ENCODE measurements at regions not wholly inside any gene's neighbourhood (a gene's known extent, or its start where the extent isn't known, plus 50 kb on each side); places are given as distances from the start of the nearest gene placed in this dataset.
A peak's percentile ranks its signal among the peaks of the same experiment; 100 is the strongest.

DNA sequence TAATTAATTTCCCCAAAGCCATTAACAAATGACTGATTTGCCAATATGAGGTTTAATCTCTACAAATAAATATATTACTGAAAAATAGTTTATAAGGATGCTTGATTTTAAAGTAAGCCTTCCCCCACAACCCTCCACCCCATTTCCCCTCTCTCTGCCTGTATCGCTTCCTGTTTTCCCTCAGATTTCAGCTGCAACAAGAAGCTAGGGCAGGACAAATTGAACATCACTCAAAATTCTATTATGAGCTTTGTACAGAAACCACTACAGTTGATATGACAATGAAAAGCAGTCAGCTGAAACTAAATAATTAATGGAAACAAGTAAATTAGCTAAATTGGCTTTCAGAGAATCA, 109.0 kb upstream of the SP4 start:
- no peak for DNase-seq (ENCODE audit: extremely low spot score)
- POLR2A ChIA-PET = no interaction called here
- CTCF ChIA-PET = no interaction called here
- TF ChIP-seq ZNF384 (IDR thresholded peaks at IDR 0.05) = no peak
- TF ChIP-seq FOXA1 (IDR thresholded peaks at IDR 0.05) = no peak
- no peak for TF ChIP-seq NFRKB (IDR thresholded peaks at IDR 0.05)
- no peak for TF ChIP-seq BHLHE40 (IDR thresholded peaks at IDR 0.05; ENCODE audit: borderline replicate concordance)
- TF ChIP-seq SP1 (IDR thresholded peaks at IDR 0.05) = no peak
- no peak for TF ChIP-seq ARNT (IDR thresholded peaks at IDR 0.05)
- no peak for TF ChIP-seq ELF4 (IDR thresholded peaks at IDR 0.05)
- no peak for TF ChIP-seq FOXM1 (IDR thresholded peaks at IDR 0.05; ENCODE audit: borderline replicate concordance)
- no peak for TF ChIP-seq SUZ12 (IDR thresholded peaks at IDR 0.05)
- no peak for TF ChIP-seq LEF1 (IDR thresholded peaks at IDR 0.05; ENCODE audit: borderline replicate concordance)
- no peak for TF ChIP-seq L3MBTL2 (conservative IDR thresholded peaks at IDR 0.05)
- TF ChIP-seq, protein P1, sequence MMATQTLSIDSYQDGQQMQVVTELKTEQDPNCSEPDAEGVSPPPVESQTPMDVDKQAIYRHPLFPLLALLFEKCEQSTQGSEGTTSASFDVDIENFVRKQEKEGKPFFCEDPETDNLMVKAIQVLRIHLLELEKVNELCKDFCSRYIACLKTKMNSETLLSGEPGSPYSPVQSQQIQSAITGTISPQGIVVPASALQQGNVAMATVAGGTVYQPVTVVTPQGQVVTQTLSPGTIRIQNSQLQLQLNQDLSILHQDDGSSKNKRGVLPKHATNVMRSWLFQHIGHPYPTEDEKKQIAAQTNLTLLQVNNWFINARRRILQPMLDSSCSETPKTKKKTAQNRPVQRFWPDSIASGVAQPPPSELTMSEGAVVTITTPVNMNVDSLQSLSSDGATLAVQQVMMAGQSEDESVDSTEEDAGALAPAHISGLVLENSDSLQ (IDR thresholded peaks at IDR 0.05) = no peak

DNA sequence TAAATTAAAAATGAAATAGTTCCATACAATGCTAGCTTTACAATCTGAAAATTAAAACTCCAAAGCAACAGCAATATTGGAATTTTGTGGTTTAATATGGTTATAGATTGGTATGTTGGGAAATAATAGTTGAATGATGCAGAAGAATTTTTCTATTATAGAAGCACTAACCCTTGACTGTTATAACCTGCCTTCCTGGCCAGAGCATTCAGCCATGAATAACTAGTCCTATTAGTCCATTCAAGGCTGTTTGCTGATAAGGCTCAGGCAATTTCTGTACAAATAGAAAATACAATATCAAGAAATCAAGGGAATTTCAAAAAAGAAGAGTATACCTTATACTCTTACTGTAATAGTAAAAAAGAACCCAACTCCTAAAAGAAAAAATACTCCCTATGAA, 101.6 kb upstream of the SP4 start:
- no peak for DNase-seq (ENCODE audit: extremely low spot score)
- ChIA-PET POLR2A (no interaction called here), CTCF (no interaction called here)
- TF ChIP-seq BHLHE40 (IDR thresholded peaks at IDR 0.05; ENCODE audit: borderline replicate concordance) (no peak), FOXA1 (IDR thresholded peaks at IDR 0.05) (no peak), ARNT (IDR thresholded peaks at IDR 0.05) (no peak), L3MBTL2 (conservative IDR thresholded peaks at IDR 0.05) (no peak), SUZ12 (IDR thresholded peaks at IDR 0.05) (no peak)

DNA sequence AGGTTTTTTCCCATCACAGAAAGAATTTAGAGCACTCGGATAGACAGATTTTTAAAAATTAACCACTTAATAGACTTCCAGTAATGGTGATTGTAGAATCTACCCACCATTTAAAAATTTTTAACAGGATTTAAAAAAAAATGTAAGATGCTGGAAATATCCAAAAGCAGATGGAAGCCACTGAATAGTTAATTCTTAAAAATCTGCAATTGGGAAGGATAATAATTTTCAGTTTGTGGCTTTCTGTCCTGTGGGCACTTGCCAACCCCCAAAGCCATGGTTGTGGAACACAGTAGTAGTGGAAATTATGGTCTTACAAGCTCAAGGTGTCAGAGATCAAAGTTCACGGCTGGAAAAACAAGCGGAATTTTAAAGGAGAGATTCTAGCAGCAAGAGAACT, 101.0 kb upstream of the SP4 start:
- ChIA-PET POLR2A (no interaction called here), CTCF (no interaction called here)
- no peak for TF ChIP-seq ARNT (IDR thresholded peaks at IDR 0.05)
- no peak for TF ChIP-seq FOXA1 (IDR thresholded peaks at IDR 0.05)
- no peak for TF ChIP-seq BHLHE40 (IDR thresholded peaks at IDR 0.05; ENCODE audit: borderline replicate concordance)
- no peak for TF ChIP-seq ZNF384 (IDR thresholded peaks at IDR 0.05)
- no peak for TF ChIP-seq HDGF (IDR thresholded peaks at IDR 0.05; ENCODE audit: borderline replicate concordance)
- DNase-seq (ENCODE audit: extremely low spot score) = no peak

DNA sequence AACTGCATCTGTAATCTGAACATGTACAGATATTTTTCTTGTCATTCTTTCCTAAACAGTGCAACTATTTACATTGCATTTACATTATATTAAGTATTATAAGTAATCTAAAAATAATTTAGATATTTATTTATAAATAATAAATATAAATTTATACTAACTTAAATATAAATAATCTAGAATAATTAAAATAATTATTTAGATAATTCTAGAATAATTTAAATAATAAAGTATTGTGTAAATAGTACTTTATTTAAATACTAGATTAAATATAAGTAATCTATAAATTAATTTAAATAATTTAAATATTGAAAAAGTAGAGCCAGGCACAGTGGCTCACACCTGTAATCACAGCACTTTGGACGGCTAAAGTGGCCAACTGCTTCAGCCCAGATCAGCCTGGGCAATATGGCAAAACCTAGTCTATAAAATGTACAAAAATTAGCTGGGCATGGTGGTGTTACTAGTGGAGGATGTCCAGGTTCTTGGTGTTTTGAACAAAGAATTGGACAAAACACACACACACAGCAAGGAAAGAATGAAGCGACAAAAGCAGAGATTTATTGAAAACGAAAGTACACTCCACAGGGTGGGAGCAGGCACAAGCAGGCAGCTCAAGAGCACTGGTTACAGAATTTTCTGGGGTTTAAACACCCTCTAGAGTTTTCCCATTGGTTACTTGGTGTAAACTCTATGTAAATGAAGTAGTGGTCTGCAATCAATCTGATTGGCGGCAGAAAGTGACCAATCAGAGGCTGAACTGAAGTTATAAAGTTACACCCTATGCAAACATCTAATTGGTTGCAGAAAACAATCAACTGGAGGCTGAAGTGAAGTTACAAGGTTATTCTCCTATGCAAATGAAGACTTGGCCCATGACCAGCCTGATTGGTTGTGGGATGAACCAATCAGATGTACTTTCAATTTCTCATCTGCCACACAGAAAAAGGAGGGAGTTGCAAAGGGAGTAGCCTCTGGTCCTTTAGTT, 100.2 kb upstream of the SP4 start:
- TF ChIP-seq HDGF (IDR thresholded peaks at IDR 0.05; ENCODE audit: borderline replicate concordance) (no peak), SP1 (IDR thresholded peaks at IDR 0.05) (no peak), NFRKB (IDR thresholded peaks at IDR 0.05) (no peak)
- TF ChIP-seq, protein P1 (IDR thresholded peaks at IDR 0.05) = peak; percentile 35; the same call in 1 of the 2 replicates
- CTCF ChIA-PET = no interaction called here
- DNase-seq (ENCODE audit: extremely low spot score) = no peak
- POLR2A ChIA-PET = no interaction called here

DNA sequence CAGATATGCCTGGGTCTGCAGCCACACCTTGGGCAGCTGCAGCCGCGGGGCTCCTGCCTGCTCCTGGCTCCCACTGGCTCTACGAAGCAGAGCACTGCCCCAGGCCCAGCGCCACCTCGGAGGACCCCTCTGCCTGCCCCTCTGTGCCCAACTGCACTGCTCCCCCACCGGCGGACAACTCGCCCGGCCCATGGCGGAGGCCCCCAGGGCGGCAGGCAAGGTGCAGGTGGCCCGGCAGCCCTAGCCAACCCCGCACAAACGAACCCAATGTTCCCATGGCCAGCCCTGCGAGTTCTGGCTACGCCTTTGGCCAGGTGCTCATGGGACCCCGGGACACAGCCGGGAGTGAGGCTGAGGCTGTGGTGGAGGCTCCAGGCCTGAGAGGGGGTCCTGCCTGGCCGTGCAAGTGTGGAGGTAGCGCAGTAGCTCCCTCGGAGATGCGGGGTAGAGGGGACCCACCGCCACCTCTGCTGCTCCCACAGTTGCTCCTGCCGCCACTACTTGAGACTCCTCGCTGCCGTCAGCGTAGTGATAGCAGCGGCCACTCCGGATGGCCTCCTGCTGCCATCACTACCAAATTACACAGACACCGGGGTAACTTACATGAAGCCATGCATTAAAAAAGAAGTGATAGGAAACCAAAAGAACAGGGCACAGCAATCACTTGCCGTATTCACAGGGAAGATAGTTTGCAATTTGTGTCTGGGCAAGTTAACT, 97.3 kb upstream of the SP4 start:
- ChIA-PET CTCF (no interaction called here), POLR2A (no interaction called here)
- DNase-seq (ENCODE audit: extremely low spot score) = no peak
- TF ChIP-seq LEF1 (IDR thresholded peaks at IDR 0.05; ENCODE audit: borderline replicate concordance) (no peak), SUZ12 (IDR thresholded peaks at IDR 0.05) (no peak), FOXA1 (IDR thresholded peaks at IDR 0.05) (no peak), ZNF384 (IDR thresholded peaks at IDR 0.05) (no peak), HDGF (IDR thresholded peaks at IDR 0.05; ENCODE audit: borderline replicate concordance) (no peak), ELF4 (IDR thresholded peaks at IDR 0.05) (no peak), NFRKB (IDR thresholded peaks at IDR 0.05) (no peak), FOXM1 (IDR thresholded peaks at IDR 0.05; ENCODE audit: borderline replicate concordance) (no peak), BHLHE40 (IDR thresholded peaks at IDR 0.05; ENCODE audit: borderline replicate concordance) (no peak), FOXK2 (IDR thresholded peaks at IDR 0.05) (no peak), ARNT (IDR thresholded peaks at IDR 0.05) (no peak), CTBP1 (IDR thresholded peaks at IDR 0.05; ENCODE audit: borderline replicate concordance) (no peak), L3MBTL2 (conservative IDR thresholded peaks at IDR 0.05) (no peak)

DNA sequence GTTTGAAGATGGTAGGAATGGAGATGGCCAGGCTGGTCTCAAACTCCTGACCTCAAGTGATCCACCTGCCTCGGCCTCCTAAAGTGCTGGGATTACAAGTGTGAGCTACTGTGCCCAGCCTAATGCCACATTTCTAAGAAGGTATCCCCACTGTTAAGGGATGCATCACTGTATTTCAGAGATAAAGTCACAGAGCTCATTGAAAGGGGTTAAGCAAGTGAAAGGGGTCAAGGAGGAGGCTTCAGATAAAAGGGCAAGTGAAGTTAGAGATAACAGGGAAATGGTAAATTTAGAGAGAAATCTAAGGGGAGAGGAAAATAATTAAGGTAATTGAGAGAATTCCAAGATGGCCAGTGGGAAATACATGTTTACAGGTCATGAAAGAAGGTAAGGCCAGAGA, 93.0 kb upstream of the SP4 start:
- CTCF ChIA-PET = no interaction called here
- DNase-seq (ENCODE audit: extremely low spot score) = no peak
- POLR2A ChIA-PET = no interaction called here
- TF ChIP-seq L3MBTL2 (conservative IDR thresholded peaks at IDR 0.05) = no peak
- TF ChIP-seq ARNT (IDR thresholded peaks at IDR 0.05) = no peak
- TF ChIP-seq TARDBP (IDR thresholded peaks at IDR 0.05) = no peak
- no peak for TF ChIP-seq FOXA1 (IDR thresholded peaks at IDR 0.05)
- TF ChIP-seq, protein P1 (IDR thresholded peaks at IDR 0.05) = no peak
- TF ChIP-seq LEF1 (IDR thresholded peaks at IDR 0.05; ENCODE audit: borderline replicate concordance) = no peak
- no peak for TF ChIP-seq FOXM1 (IDR thresholded peaks at IDR 0.05; ENCODE audit: borderline replicate concordance)
- TF ChIP-seq BHLHE40 (IDR thresholded peaks at IDR 0.05; ENCODE audit: borderline replicate concordance) = no peak
- TF ChIP-seq FOXK2 (IDR thresholded peaks at IDR 0.05) = no peak
- TF ChIP-seq ZNF384 (IDR thresholded peaks at IDR 0.05) = no peak
- TF ChIP-seq NFRKB (IDR thresholded peaks at IDR 0.05) = no peak
- TF ChIP-seq HDGF (IDR thresholded peaks at IDR 0.05; ENCODE audit: borderline replicate concordance) = no peak
- no peak for TF ChIP-seq ELF4 (IDR thresholded peaks at IDR 0.05)
